Neural cell (in vitro differentiated cells): ENCODE measurements at regions not wholly inside any gene's neighbourhood (a gene's known extent, or its start where the extent isn't known, plus 50 kb on each side); places are given as distances from the start of the nearest gene placed in this dataset.

ENCODE experiments used
- H2AFZ ChIP-seq: fragments of 200-600, 300-800 bp; sonication (generic), shearing (Covaris generic); 2 replicates; pipeline ENCODE4 v1.6.0; 2014; ENCODE audit warnings: low read depth, mild to moderate bottlenecking, antibody characterized with exemption, low read length, moderate library complexity
- H3F3A ChIP-seq: fragments of 200-600 bp; shearing (Covaris generic); 2 replicates; pipeline ENCODE4 v1.6.1; 2016; ENCODE audit warnings: mild to moderate bottlenecking, moderate library complexity, mixed read lengths, antibody characterized with exemption, low read length; ENCODE audit not compliant: insufficient read depth, poor library complexity, severe bottlenecking
- H3K27ac ChIP-seq: fragments of 200-600, 300-800 bp; sonication (generic), shearing (Covaris generic); 2 replicates; pipeline ENCODE4 v1.5.1; 2014; ENCODE audit warnings: mild to moderate bottlenecking, low read length, moderate library complexity
- H3K27me3 ChIP-seq: fragments of 300-800, 200-600 bp; sonication (generic), shearing (Covaris generic); 2 replicates; pipeline ENCODE4 v1.6.0; 2014; ENCODE audit warnings: mild to moderate bottlenecking, low read depth, low read length, moderate library complexity; ENCODE audit not compliant: insufficient read depth
- H3K36me3 ChIP-seq: fragments of 300-800, 200-600 bp; sonication (generic), shearing (Covaris generic); 2 replicates; pipeline ENCODE4 v1.5.1; 2014; ENCODE audit warnings: mild to moderate bottlenecking, antibody characterized with exemption, low read length, moderate library complexity; ENCODE audit not compliant: insufficient read depth
- H3K4me2 ChIP-seq: fragments of 300-800, 200-600 bp; sonication (generic), shearing (Covaris generic); 2 replicates; pipeline ENCODE4 v1.6.0; 2014; ENCODE audit warnings: mild to moderate bottlenecking, low read length
- H3K4me3 ChIP-seq: fragments of 300-800, 200-600 bp; sonication (generic), shearing (Covaris generic); 2 replicates; pipeline ENCODE4 v1.5.1; 2014; ENCODE audit warnings: mild to moderate bottlenecking, low read length, moderate library complexity
- H3K79me2 ChIP-seq: fragments of 200-600 bp; shearing (Covaris generic); replicated peaks from 2 replicates; pipeline ENCODE4 v1.6.0; 2014; ENCODE audit warnings: mild to moderate bottlenecking, low read length, moderate library complexity; ENCODE audit not compliant: insufficient read depth
- H3K9ac ChIP-seq: fragments of 300-800, 200-600 bp; sonication (generic), shearing (Covaris generic); 2 replicates; pipeline ENCODE4 v1.6.1; 2016; ENCODE audit warnings: mild to moderate bottlenecking, low read length, mixed read lengths
- H3K9me2 ChIP-seq: fragments of 200-600 bp; shearing (Covaris generic); 2 replicates; pipeline ENCODE4 v1.6.1; 2016; ENCODE audit warnings: mild to moderate bottlenecking, low read length, mixed read lengths; ENCODE audit not compliant: insufficient read depth
- H3K9me3 ChIP-seq: fragments of 200-600, 300-800 bp; sonication (generic), shearing (Covaris generic); 2 replicates; pipeline ENCODE4 v1.6.1; 2016; ENCODE audit warnings: mild to moderate bottlenecking, mixed run types, low read length, moderate library complexity, mixed read lengths
- H4K20me1 ChIP-seq: fragments of 200-600 bp; shearing (Covaris generic); 2 replicates; pipeline ENCODE4 v1.6.1; 2016; ENCODE audit warnings: mild to moderate bottlenecking, mixed run types; ENCODE audit not compliant: insufficient read depth
- EP300 ChIP-seq: fragments of 450-650 bp; conservative IDR thresholded peaks from 2 replicates; pipeline ENCODE4 v1.6.1; 2014; ENCODE audit warnings: antibody characterized with exemption, mild to moderate bottlenecking, moderate library complexity; ENCODE audit not compliant: poor library complexity, severe bottlenecking
- EZH2 ChIP-seq: fragments of 200-600, 300-800 bp; shearing (Covaris generic), sonication (generic); IDR thresholded peaks from 2 replicates; pipeline ENCODE4 v1.6.1; 2014; ENCODE audit warnings: antibody characterized with exemption, low read length, borderline replicate concordance, mild to moderate bottlenecking; ENCODE audit not compliant: insufficient read depth, poor library complexity, severe bottlenecking
- MXI1 ChIP-seq: fragments of 450-650 bp; conservative IDR thresholded peaks from 2 replicates; pipeline ENCODE4 v1.6.1; 2014; ENCODE audit warnings: antibody characterized with exemption, mild to moderate bottlenecking; ENCODE audit not compliant: poor library complexity, severe bottlenecking
- POLR2AphosphoS5 ChIP-seq: IDR thresholded peaks from 2 replicates; pipeline ENCODE4 v1.6.1; 2012
- RAD21 ChIP-seq: fragments of 450-650 bp; conservative IDR thresholded peaks from 2 replicates; pipeline ENCODE4 v1.6.1; 2014; ENCODE audit warnings: antibody characterized with exemption, mild to moderate bottlenecking, moderate library complexity
- SMC3 ChIP-seq: fragments of 450-650 bp; conservative IDR thresholded peaks from 2 replicates; pipeline ENCODE4 v1.6.1; 2014; ENCODE audit warnings: antibody characterized with exemption, mild to moderate bottlenecking, moderate library complexity; ENCODE audit not compliant: poor library complexity
- TAF1 ChIP-seq: IDR thresholded peaks from 2 replicates; pipeline ENCODE4 v1.6.1; 2012; ENCODE audit warnings: low read depth
- TF ChIP-seq, protein P1 (sequence below): IDR thresholded peaks from 2 replicates; pipeline ENCODE4 v1.6.1; 2012; ENCODE audit warnings: borderline replicate concordance
- TF ChIP-seq, protein P2 (sequence below): fragments of 450-650 bp; IDR thresholded peaks from 2 replicates; pipeline ENCODE4 v1.5.1; 2014; ENCODE audit warnings: antibody characterized with exemption, mild to moderate bottlenecking, moderate library complexity; ENCODE audit not compliant: poor library complexity, severe bottlenecking

DNA sequence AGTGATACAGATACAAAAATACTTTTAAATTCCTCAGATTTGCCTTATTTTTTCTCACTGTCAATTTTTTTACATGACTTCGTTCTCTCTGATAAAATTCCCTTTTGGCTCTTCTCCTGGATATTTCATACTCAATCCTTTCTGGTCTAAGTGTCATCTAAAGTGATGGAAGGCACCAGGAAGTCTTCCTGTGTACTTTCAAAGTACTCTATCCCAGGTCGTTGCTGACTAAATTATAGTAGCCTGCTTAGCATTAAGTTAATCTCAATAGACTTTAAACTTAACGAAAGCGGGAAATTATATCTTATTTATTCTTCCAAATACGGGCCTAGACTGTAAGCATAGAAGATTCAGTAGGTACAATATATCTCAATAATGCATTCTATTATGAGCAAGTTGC, 67.8 kb downstream of the CASP12 start:
- H3K4me2 ChIP-seq, result no peak overlapping the region
- H3K9ac ChIP-seq, result no peak overlapping the region

DNA sequence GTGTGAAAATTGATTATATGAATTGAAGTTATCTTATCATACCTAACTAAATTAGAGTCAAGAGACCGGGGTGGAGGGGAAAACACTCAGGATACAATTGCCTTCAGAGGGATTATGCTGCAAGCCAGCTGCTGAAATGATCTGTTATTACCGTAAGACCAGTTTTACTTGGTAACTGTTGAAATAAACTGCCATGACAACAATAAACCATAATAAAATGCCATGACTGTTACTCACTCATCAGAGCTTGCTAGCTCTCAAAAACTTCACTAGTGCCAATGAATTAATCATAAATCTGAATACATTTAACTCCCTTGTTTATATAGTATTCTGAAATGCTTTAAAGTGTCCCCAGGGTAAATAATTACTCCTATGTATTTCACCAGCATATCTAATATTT, 68.2 kb downstream of the CASP12 start:
- Histone ChIP-seq H3K9me3 (no peaks in the 10 kb centered on the region), H3K4me3 (no peak overlapping the region), H3F3A (no peaks in the 10 kb centered on the region), H3K79me2 (no peaks in the 10 kb centered on the region), H3K27me3 (no peaks in the 10 kb centered on the region), H4K20me1 (no peaks in the 10 kb centered on the region), H2AFZ (no peak overlapping the region), H3K36me3 (no peaks in the 10 kb centered on the region), H3K4me2 (no peak overlapping the region), H3K9me2 (no peaks in the 10 kb centered on the region), H3K27ac (no peak overlapping the region), H3K9ac (no peak overlapping the region)
- TF ChIP-seq EZH2, result no peak
- TF ChIP-seq RAD21, result no peak
- no peak for TF ChIP-seq POLR2AphosphoS5

More for the DNA sequence above, 67.8 kb downstream of the CASP12 start:
- Histone ChIP-seq H3K27ac (no peak overlapping the region), H3K9me3 (no peaks in the 10 kb centered on the region), H2AFZ (no peak overlapping the region), H3K4me3 (no peak overlapping the region), H3K27me3 (no peaks in the 10 kb centered on the region), H3K9me2 (no peaks in the 10 kb centered on the region), H4K20me1 (no peaks in the 10 kb centered on the region), H3K79me2 (no peaks in the 10 kb centered on the region), H3F3A (no peaks in the 10 kb centered on the region), H3K36me3 (no peaks in the 10 kb centered on the region)
- TF ChIP-seq SMC3 (no peak), TAF1 (no peak), POLR2AphosphoS5 (no peak), EZH2 (no peak), EP300 (no peak), RAD21 (no peak), MXI1 (no peak)
- TF ChIP-seq, protein P1, sequence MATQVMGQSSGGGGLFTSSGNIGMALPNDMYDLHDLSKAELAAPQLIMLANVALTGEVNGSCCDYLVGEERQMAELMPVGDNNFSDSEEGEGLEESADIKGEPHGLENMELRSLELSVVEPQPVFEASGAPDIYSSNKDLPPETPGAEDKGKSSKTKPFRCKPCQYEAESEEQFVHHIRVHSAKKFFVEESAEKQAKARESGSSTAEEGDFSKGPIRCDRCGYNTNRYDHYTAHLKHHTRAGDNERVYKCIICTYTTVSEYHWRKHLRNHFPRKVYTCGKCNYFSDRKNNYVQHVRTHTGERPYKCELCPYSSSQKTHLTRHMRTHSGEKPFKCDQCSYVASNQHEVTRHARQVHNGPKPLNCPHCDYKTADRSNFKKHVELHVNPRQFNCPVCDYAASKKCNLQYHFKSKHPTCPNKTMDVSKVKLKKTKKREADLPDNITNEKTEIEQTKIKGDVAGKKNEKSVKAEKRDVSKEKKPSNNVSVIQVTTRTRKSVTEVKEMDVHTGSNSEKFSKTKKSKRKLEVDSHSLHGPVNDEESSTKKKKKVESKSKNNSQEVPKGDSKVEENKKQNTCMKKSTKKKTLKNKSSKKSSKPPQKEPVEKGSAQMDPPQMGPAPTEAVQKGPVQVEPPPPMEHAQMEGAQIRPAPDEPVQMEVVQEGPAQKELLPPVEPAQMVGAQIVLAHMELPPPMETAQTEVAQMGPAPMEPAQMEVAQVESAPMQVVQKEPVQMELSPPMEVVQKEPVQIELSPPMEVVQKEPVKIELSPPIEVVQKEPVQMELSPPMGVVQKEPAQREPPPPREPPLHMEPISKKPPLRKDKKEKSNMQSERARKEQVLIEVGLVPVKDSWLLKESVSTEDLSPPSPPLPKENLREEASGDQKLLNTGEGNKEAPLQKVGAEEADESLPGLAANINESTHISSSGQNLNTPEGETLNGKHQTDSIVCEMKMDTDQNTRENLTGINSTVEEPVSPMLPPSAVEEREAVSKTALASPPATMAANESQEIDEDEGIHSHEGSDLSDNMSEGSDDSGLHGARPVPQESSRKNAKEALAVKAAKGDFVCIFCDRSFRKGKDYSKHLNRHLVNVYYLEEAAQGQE, result no peak
- TF ChIP-seq, protein P2, sequence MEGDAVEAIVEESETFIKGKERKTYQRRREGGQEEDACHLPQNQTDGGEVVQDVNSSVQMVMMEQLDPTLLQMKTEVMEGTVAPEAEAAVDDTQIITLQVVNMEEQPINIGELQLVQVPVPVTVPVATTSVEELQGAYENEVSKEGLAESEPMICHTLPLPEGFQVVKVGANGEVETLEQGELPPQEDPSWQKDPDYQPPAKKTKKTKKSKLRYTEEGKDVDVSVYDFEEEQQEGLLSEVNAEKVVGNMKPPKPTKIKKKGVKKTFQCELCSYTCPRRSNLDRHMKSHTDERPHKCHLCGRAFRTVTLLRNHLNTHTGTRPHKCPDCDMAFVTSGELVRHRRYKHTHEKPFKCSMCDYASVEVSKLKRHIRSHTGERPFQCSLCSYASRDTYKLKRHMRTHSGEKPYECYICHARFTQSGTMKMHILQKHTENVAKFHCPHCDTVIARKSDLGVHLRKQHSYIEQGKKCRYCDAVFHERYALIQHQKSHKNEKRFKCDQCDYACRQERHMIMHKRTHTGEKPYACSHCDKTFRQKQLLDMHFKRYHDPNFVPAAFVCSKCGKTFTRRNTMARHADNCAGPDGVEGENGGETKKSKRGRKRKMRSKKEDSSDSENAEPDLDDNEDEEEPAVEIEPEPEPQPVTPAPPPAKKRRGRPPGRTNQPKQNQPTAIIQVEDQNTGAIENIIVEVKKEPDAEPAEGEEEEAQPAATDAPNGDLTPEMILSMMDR, result no peak

DNA sequence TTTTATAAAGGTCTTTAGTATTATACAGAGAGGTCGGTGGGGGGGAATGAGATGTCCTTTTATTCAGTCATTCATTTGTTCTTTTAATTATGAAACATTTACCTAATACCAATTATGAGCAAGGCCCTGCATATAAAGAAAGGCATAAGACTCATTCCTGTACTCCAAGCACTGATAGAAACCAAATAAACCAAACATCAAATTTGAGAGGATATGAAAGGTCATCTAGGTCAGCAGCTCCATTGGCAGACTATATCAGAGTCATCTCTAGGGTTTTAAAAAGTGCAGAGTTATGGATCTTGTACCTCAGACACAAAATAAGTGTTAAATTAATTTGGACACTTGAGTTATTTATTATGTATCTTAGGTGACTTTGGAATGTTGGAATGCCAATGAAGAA, 71.5 kb downstream of the CASP12 start:
- Histone ChIP-seq H2AFZ (no peak overlapping the region), H3K9ac (no peak overlapping the region), H4K20me1 (no peaks in the 10 kb centered on the region), H3K27ac (no peak overlapping the region), H3K9me2 (no peaks in the 10 kb centered on the region), H3K4me3 (no peak overlapping the region), H3K9me3 (no peaks in the 10 kb centered on the region), H3K4me2 (no peak overlapping the region), H3F3A (no peaks in the 10 kb centered on the region), H3K79me2 (no peaks in the 10 kb centered on the region), H3K36me3 (no peaks in the 10 kb centered on the region), H3K27me3 (no peaks in the 10 kb centered on the region)
- TF ChIP-seq, protein P1, result no peak
- no peak for TF ChIP-seq POLR2AphosphoS5
- TF ChIP-seq MXI1, result no peak
- TF ChIP-seq EZH2, result no peak
- no peak for TF ChIP-seq TAF1
- no peak for TF ChIP-seq RAD21
- no peak for TF ChIP-seq EP300
- no peak for TF ChIP-seq SMC3
- TF ChIP-seq, protein P2, result no peak
